ENCODE measurements at regions not wholly inside any gene's neighbourhood (a gene's known extent, or its start where the extent isn't known, plus 50 kb on each side); places are given as distances from the start of the nearest gene placed in this dataset.

GRCh38 chr5:23405316-23406068 lies 101.9 kb upstream of the PRDM9 start:
- no peak for TF ChIP-seq ZFX (IDR thresholded peaks at IDR 0.05)
- peak; percentile 15; the same call in 1 of the 2 replicates for TF ChIP-seq CTCF (conservative IDR thresholded peaks at IDR 0.05)

GRCh38 chr5:23402585-23402984 lies 104.8 kb upstream of the PRDM9 start:
- H3K27ac ChIP-seq = no peak overlapping the region
- TF ChIP-seq ZFX (IDR thresholded peaks at IDR 0.05) (no peak), CTCF (conservative IDR thresholded peaks at IDR 0.05) (no peak)

More at GRCh38 chr5:23405316-23406068, 101.9 kb upstream of the PRDM9 start:
- H3K27ac ChIP-seq = no peak overlapping the region

DNA sequence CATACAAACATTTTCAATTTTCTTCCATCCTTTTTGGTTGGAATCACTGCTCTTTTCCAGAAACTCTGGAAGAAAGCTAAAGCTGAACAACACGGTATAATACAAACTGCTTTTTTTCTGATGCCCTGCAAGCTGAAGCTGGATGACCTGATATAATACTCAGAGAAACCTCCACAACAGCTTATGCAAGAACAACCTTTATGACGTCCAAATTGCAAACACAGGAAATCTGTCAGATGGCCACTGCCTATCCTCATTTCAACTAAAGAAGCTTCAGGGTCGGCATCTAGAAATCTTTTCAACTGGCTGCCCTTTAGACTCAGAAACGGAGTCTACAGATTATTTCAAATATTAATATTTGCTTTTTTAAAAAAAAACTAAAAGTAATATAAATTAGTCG lies 106.5 kb upstream of the PRDM9 start:
- TF ChIP-seq ZFX (IDR thresholded peaks at IDR 0.05) (no peak), CTCF (conservative IDR thresholded peaks at IDR 0.05) (no peak)
- H3K27ac ChIP-seq = no peak overlapping the region

DNA sequence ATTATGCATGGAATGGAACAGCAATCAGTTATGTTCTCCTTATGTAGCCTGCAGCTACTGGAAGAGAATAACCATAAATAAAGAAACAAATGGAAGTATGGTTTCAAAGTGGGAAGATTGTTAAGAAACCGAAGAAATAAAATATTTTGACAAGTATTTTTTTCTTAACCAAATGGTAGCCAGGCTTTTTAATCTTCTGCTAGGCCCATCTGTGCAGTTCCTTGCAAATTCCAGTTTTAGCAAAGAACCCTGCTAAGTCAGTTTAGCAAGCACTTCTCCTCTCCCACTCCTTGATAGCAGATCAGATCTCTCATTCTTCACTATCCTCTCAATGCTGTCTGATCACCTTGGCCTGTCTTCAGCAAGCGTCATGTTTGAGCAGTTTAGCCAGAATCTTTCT lies 111.1 kb upstream of the PRDM9 start:
- H3K27ac ChIP-seq = no peak overlapping the region
- TF ChIP-seq CTCF (conservative IDR thresholded peaks at IDR 0.05) (no peak), ZFX (IDR thresholded peaks at IDR 0.05) (no peak)

DNA sequence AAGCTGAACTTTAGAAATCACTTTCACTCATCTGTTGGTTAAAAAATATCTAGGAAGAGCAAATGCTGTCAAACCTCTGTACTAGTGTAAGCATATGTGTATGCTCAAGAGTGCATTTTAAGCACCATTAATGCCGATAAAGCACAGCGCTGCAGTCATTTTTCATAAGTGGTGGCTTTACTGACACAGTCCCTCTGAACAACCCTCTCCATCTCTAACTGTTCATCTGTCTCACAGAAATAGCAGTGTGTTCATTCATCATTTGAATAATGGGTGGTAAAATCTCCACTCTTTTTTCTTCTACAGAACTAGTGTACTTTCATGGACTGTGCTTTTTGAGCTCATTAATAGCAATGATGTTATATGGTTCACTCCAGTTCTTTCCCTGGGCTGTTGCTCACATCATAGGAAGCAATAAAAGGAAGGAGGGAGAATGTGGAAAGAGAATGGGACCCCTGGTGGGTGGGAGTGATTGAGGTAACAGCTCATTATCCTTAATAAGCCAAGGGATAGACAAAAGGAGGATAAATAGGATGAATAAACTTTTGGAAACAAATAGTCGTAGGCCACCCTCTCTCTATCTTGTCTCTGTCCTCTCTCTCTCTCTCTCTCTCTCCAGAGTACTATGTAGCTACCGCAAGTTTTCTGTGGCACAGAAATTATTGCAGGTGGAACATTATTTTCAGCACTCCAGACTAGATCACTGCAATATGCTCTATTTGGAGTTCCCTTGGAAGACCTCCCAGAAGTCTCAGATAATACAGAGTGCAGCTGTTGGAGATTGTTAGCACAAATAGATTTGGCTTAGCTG lies 117.9 kb upstream of the PRDM9 start:
- TF ChIP-seq ZFX (IDR thresholded peaks at IDR 0.05) = no peak
- TF ChIP-seq CTCF (conservative IDR thresholded peaks at IDR 0.05) = no peak
- no peak overlapping the region for H3K27ac ChIP-seq

- no peak overlapping the region for H3K27ac ChIP-seq
- TF ChIP-seq CTCF (conservative IDR thresholded peaks at IDR 0.05) = no peak
- no peak for TF ChIP-seq ZFX (IDR thresholded peaks at IDR 0.05)
These were observed 122.4 kb upstream of the PRDM9 start for GRCh38 chr5:23385036-23385435.

DNA sequence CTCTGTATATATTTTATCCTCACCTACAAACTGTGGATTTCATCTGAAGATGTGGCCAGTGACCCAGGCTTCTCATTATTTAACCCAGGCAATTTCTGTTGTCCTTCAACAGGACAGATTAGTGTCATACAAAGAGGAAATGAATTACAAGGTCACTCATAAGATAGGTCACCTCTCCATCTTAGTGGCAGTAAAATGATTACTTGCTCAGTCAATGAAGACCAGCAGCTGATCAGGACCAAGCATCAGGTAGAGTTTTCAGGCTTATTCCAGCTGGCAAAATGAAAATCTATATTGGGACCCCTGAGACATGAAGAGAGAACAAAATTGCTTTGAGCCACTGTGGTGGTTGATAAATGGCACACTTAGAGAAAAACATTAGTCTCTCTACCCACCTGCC lies 135.2 kb upstream of the PRDM9 start:
- no peak for TF ChIP-seq CTCF (conservative IDR thresholded peaks at IDR 0.05)
- no peak for TF ChIP-seq ZFX (IDR thresholded peaks at IDR 0.05)
- no peak overlapping the region for H3K27ac ChIP-seq
